Body of pancreas (tissue), 4 donors: ENCODE measurements at regions not wholly inside any gene's neighbourhood (a gene's known extent, or its start where the extent isn't known, plus 50 kb on each side); places are given as distances from the start of the nearest gene placed in this dataset.

Experiments used
- CTCF ChIP-seq, 7 experiments: fragments of 450-650 bp in 4 of 7; fragments of 200-600 bp in 3 of 7; sonication (generic) in 3 of 7; IDR thresholded peaks; one replicate each; pipeline ENCODE4 v1.5.1; 2016 to 2019; ENCODE audit warnings: antibody characterized with exemption in 7 of 7
- POLR2A ChIP-seq, 3 donors: fragments of 450-650 bp; IDR thresholded peaks; one replicate each; pipeline ENCODE4 v1.6.1; 2016; ENCODE audit warnings: antibody characterized with exemption in 3 of 3, mild to moderate bottlenecking in 2 of 3

- TF ChIP-seq CTCF (IDR thresholded peaks at IDR 0.05) (no peak), POLR2A (IDR thresholded peaks at IDR 0.05) (no peak)
These were observed 87.9 kb upstream of the LINGO1 start for GRCh38 chr15:77720655-77721054.
